Urinary bladder (tissue), 3 donors: ENCODE measurements at regions not wholly inside any gene's neighbourhood (a gene's known extent, or its start where the extent isn't known, plus 50 kb on each side); places are given as distances from the start of the nearest gene placed in this dataset.
"Not testable (repeated sequence)": the region's sequence is repeated elsewhere in the genome, so short reads cannot be mapped to it uniquely, and the experiment has no call there.

Experiments used
- DNase-seq: peaks from one replicate; pipeline ENCODE4 v3.0.0-alpha.2; 2015; ENCODE audit errors: extremely low spot score
- H3K27ac ChIP-seq: one replicate; pipeline ENCODE4 v1.5.1; 2013; ENCODE audit warnings: low read depth, mild to moderate bottlenecking, moderate library complexity
- H3K36me3 ChIP-seq: one replicate; pipeline ENCODE4 v1.6.1; 2013; ENCODE audit warnings: mild to moderate bottlenecking, moderate library complexity; ENCODE audit not compliant: insufficient read depth
- H3K4me1 ChIP-seq: one replicate; pipeline ENCODE4 v1.6.1; 2013; ENCODE audit warnings: mild to moderate bottlenecking, moderate library complexity; ENCODE audit not compliant: insufficient read depth
- H3K4me3 ChIP-seq: one replicate; pipeline ENCODE4 v1.5.1; 2013; ENCODE audit warnings: low read depth, low read length
- WGBS: extraction: QIAGEN DNeasy Blood & Tissue Kit; methylation state at CpG from one replicate; pipeline ENCODE4 v1.1.7; 2013; 5-methylcytosine and 5-hydroxymethylcytosine counted together
- donor health status: healthy with polysubstance abuse.
- donor health status: healthy.

DNA sequence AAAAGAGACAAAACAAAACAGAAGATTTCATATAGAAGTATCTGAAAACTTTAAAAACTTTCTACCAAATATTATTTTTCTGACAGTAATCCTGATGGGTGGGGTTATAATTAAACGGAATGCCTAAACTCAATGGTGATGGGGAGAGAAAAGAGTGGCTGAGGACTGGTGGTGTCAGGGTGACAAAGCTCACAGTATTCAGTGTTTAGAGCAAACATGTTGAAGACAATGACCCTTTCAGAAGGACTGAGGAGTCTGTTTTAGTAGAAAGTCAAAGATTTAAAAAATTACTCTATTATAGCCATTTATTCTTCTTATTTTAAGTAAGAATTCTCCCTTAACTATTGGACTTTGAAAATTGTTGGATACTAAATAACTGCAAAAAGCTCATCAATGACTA is 1144.0 kb downstream of the TAF11L14 start:
- H3K4me1 ChIP-seq, result no peaks in the 10 kb centered on the region
- no peaks in the 10 kb centered on the region for H3K36me3 ChIP-seq
- H3K4me3 ChIP-seq, result no peak overlapping the region
- no peak overlapping the region for H3K27ac ChIP-seq
- no peak for DNase-seq
- WGBS, result 80% methylated on average over 1 of the region's 1 CpG

DNA sequence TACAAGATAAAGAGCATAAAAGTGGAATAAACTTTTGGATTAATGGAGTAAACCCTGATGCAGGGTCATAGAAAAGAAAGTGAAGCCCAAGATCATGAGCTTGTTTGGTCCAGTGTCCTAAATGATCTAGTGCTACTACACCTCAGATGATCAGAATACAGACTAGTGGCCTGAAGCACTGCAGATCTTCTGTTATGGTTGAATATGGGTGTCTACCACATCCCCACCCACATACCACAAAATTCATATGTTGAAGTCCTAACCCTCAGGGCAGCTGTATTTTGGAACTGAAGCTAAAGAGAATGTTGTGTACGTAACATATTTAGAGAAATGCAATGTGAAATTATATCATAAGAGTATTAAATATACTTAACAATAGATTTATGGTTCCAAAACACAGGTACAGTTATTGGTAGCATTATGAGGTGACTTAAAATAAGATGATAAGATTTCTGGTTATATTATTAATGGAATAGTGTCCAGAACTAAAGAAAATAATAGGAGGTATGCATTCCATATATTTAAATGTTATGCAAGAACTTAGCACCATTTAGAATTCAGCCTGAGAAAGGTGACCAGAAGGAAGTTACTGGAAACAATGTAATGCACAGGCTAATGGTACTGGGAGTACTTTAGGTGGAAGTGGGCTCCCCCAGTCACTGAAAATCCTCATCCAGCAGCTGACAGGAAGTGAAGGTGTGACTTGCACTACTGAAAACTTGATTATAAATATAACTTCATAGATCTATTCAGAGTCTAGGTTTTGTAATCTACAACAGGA is 1155.1 kb downstream of the TAF11L14 start:
- WGBS, result 92% methylated on average over 1 of the region's 1 CpG
- H3K36me3 ChIP-seq, result no peaks in the 10 kb centered on the region

GRCh38 chr5:18792145-18792544 is 1157.9 kb downstream of the TAF11L14 start:
- WGBS, result 77% methylated on average over 6 of the region's 6 CpGs
- Histone ChIP-seq H3K27ac (no peak overlapping the region), H3K4me1 (no peaks in the 10 kb centered on the region), H3K4me3 (no peak overlapping the region), H3K36me3 (no peaks in the 10 kb centered on the region)
- no peak for DNase-seq

More for the DNA sequence above, 1155.1 kb downstream of the TAF11L14 start:
- no peak for DNase-seq
- H3K27ac ChIP-seq, result no peak overlapping the region
- H3K4me1 ChIP-seq, result no peaks in the 10 kb centered on the region
- H3K4me3 ChIP-seq, result no peak overlapping the region

DNA sequence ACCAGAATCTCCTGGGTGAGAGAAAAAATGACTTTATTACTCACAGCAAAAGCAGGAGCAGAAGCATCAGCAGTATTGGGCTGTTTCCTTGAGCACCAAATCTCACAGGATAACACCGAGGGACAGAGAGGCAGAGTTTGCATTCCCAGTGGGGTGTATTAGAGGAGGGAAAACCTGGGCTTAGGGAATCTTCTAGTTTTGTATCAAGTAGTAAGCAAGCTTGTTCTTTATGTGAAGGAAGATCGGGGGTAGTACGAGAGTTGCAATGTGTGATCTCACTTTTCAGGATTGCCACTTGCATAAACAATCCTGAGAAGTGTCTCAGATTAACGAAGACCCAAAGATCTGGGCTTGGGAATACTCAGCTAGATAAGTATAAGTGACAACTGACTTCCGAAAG is 1163.0 kb downstream of the TAF11L14 start:
- H3K36me3 ChIP-seq, result no peaks in the 10 kb centered on the region
- DNase-seq, result no peak
- no peak overlapping the region for H3K4me3 ChIP-seq
- 37% methylated on average over 5 of the region's 5 CpGs for WGBS
- H3K27ac ChIP-seq, result no peak overlapping the region
- H3K4me1 ChIP-seq, result no peaks in the 10 kb centered on the region

- Histone ChIP-seq H3K36me3 (no peaks in the 10 kb centered on the region), H3K4me3 (no peak overlapping the region), H3K4me1 (no peaks in the 10 kb centered on the region), H3K27ac (no peak overlapping the region)
- no peak for DNase-seq
- 54% methylated on average over 3 of the region's 3 CpGs for WGBS
These were observed 1163.8 kb downstream of the TAF11L14 start for GRCh38 chr5:18798058-18798457.

- DNase-seq, result no peak
- Histone ChIP-seq H3K4me3 (no peak overlapping the region), H3K4me1 (no peaks in the 10 kb centered on the region), H3K27ac (no peak overlapping the region), H3K36me3 (no peaks in the 10 kb centered on the region)
- WGBS, result 43% methylated on average over 6 of the region's 6 CpGs
These were observed 1165.3 kb downstream of the TAF11L14 start for GRCh38 chr5:18799482-18800128.

DNA sequence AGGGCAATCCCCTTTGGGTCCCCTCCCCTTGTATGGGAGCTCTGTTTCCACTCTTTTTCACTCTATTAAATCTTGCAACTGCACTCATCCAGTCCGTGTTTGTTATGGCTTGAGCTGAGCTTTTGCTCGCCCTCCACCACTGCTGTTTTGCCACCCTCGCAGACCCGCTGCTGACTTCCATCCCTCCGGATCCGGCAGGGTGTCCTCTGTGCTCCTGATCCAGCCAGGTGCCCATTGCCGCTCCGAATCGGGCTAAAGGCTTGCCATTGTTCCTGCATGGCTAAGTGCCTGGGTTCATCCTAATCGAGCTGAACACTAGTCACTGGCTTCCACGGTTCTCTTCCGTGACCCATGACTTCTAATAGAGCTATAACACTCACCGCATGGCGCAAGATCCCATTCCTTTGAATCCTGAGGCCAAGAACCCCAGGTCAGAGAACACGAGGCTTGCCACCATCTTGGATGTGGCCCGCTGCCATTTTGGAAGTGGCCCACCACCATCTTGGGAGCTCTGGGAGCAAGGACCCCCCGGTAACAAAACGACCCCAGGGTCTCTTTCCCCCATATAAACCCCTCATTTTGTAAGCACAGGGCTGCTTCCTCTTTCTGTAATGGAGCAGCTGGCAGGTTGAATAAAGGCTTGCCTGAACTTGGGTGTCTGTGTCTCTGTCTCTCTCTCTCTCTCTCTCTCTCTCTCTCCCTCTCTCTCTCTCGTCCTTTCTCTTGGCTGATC is 1166.2 kb downstream of the TAF11L14 start:
- no peak overlapping the region for H3K4me3 ChIP-seq
- H3K36me3 ChIP-seq, result no peaks in the 10 kb centered on the region
- H3K27ac ChIP-seq, result no peak overlapping the region
- no peaks in the 10 kb centered on the region for H3K4me1 ChIP-seq
- DNase-seq, result no peak
- WGBS, result 79% methylated on average over 19 of the region's 19 CpGs

- not testable (repeated sequence) for H3K4me3 ChIP-seq, DNase-seq, H3K4me1 ChIP-seq, H3K27ac ChIP-seq, H3K36me3 ChIP-seq
- 77% methylated on average over 3 of the region's 3 CpGs for whole genome bisulfite sequencing
These were observed 1167.2 kb downstream of the TAF11L14 start for GRCh38 chr5:18801413-18801812.

DNA sequence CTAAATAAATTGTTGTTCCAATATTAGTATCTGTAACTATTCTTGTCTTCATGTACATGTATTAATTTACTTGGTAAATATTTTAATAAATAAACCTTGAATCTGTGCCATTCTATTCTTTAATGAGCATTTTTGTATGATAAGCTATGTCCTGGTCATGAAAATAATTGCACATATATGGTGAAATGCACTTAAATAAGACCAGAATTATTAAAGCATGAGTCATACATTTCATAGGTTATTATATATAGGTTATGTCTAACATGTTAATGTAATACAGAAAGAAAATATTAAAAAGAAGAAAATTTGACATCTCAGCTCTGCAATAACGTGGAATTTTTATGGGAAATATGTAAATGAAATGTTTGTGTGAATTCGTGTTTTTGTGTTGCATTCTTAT is 1168.1 kb downstream of the TAF11L14 start:
- H3K27ac ChIP-seq, result no peak overlapping the region
- WGBS, result 72% methylated on average over 2 of the region's 2 CpGs
- no peak for DNase-seq
- no peak overlapping the region for H3K4me3 ChIP-seq
- no peaks in the 10 kb centered on the region for H3K36me3 ChIP-seq
- H3K4me1 ChIP-seq, result no peaks in the 10 kb centered on the region

DNA sequence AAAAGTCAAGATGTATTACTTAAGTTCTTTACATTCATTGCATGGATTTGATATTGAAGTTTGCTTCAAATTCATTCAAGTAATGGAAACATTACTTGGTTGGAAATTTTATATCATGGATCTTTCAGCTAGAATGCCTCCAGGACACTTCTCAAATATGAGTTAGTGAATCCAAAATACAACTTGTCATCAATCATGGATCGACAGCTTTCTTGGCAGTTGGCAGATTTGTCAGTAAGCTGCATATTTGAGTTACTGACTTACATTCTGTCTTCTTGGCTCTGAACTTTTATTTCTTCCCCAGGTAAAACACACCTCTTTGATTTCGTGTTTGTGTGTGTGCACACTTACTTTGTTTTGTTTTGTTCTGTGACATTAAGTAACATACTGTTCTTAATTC is 1171.1 kb downstream of the TAF11L14 start:
- no peak overlapping the region for H3K4me3 ChIP-seq
- H3K36me3 ChIP-seq, result no peaks in the 10 kb centered on the region
- 85% methylated on average over 2 of the region's 2 CpGs for WGBS
- no peak overlapping the region for H3K27ac ChIP-seq
- no peaks in the 10 kb centered on the region for H3K4me1 ChIP-seq
- DNase-seq, result no peak

DNA sequence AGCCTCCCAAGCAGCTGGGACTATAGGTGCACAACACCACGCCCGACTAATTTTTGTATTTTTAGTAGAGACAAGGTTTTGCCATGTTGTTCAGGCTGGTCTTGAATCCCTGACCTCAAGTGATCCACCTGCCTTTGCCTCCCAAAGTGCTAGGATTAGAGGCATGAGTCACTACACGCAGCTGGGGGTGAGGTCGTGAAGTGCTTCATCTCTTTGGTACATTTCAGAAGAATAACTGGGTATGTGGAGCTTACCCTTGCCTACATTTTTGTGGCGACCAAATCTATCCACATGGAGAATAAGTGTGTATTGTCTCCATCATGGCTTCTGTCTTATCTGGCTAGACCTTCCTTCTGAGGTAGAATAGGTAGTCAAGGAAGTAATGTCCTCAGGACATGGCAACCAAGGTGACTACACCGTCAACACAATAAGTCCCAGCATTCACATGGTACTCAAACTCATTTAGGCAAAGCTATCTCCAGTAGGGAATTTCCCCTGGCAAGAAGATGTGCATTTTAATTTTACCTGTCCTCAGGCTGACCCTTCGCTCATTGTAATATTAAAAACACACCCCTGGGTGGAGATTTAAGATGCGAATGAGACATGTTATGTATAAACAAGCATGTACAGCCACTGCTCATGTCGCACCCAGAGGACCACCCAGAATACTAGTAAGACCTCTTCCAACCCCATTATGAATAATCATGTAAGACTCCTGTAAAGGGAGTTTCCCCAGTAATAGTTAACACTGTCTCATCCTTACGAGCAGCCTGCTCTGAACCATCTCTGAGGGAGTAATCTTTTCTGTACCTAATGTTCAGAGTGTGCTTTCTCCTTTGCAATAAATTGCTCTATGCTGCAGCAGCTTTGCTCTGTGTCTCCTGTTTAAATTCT is 1173.2 kb downstream of the TAF11L14 start:
- DNase-seq, result no peak
- Histone ChIP-seq H3K27ac (no peak overlapping the region), H3K4me3 (no peak overlapping the region), H3K36me3 (no peaks in the 10 kb centered on the region), H3K4me1 (no peaks in the 10 kb centered on the region)
- 85% methylated on average over 10 of the region's 10 CpGs for WGBS

GRCh38 chr5:18811661-18812060 is 1176.3 kb downstream of the CDH18 start:
- WGBS, result 68% methylated on average over 4 of the region's 4 CpGs
- Histone ChIP-seq H3K27ac (no peak overlapping the region), H3K4me1 (no peaks in the 10 kb centered on the region), H3K4me3 (no peak overlapping the region), H3K36me3 (no peaks in the 10 kb centered on the region)
- DNase-seq, result no peak

GRCh38 chr5:18828351-18828750 is 1159.6 kb downstream of the CDH18 start:
- no peak for DNase-seq
- Histone ChIP-seq H3K36me3 (no peaks in the 10 kb centered on the region), H3K4me3 (no peak overlapping the region), H3K27ac (no peak overlapping the region), H3K4me1 (no peaks in the 10 kb centered on the region)
- WGBS, result 92% methylated on average over 1 of the region's 1 CpG
